ENCODE measurements at regions not wholly inside any gene's neighbourhood (a gene's known extent, or its start where the extent isn't known, plus 50 kb on each side); places are given as distances from the start of the nearest gene placed in this dataset.

DNA sequence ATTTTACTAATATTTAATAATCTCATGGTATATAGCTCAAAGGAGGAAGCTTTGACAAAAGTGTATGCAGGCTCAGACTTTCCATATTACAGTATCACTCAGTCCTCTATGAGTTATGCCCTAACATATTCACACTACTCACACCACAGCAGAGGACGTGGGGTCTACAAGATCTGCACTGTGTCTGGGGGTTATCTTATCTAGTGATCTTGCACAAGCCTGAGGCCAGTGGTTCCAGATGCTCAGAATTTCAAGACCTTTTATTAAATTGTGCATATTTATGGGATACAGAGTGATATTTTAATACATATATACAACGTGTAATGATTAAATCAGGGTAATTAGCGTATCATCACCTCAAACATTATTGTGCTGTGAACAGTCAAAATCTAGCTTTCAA lies 933.1 kb downstream of the SQOR start:
- no peak for TF ChIP-seq CTCF (conservative IDR thresholded peaks at IDR 0.05; ENCODE audit: low read length)
- no peak overlapping the region for H3K4me3 ChIP-seq (ENCODE audit: low read length)
- no peak for DNase-seq (ENCODE audit: low read depth)

GRCh38 chr15:46569781-46570180 lies 935.0 kb downstream of the SQOR start:
- no peak for TF ChIP-seq CTCF (conservative IDR thresholded peaks at IDR 0.05; ENCODE audit: low read length)
- no peak overlapping the region for H3K4me3 ChIP-seq (ENCODE audit: low read length)
- DNase-seq (ENCODE audit: low read depth): no peak

DNA sequence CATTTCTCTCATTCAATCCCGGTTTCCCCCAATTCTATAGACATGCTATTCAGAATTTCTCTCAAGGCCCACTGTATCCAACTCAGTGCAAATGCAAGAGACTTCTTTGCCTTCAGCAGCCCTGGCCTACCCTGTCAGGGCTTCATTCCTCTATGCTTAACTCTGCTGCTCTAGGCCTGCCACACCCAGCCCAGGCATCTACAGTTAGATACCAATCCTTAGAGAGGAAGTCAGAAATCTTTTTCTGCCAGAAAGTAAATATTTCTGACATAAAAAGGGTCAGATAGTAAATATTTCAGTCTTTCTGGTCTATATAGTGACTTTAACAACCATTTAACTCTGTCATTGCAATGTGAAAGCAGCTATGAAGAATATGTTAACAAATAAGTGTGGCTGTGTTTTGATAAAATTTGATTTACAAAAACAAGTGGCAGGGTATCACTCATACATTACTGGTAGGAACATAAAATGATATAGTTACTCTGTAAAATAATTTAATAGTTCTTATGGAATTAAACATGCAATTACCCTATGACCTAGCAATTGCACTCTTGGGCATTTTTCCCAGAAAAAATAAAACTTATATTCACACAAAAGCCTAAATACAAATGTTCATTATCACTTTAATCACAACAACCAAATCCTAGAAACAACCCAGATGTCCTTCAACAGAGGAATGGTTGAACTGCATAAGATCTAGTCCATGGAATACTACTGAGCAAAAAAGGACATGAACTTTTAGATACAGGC lies 942.0 kb downstream of the SQOR start:
- TF ChIP-seq CTCF (conservative IDR thresholded peaks at IDR 0.05; ENCODE audit: low read length): no peak
- H3K4me3 ChIP-seq (ENCODE audit: low read length): no peak overlapping the region
- peak; percentile 12 for DNase-seq (ENCODE audit: low read depth)

DNA sequence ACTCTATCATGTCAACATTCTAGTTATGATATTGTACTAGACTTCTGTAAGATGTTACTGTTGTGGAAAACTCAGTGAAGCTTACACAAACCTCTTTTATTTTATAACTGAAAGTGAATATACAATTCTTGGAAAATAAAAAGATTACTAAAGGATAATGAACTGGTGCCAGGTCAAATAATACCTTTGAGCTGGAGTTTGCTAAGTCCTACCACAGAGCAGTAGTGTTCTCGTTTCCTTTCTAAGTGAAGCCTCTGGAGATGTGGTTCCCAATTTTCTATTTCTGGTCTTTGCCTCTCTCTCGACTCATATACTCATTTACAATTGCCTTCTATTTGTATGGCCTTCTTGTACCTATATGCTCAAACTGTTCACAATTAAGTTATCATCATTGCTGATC lies 942.9 kb downstream of the SQOR start:
- no peak overlapping the region for H3K4me3 ChIP-seq (ENCODE audit: low read length)
- DNase-seq (ENCODE audit: low read depth): no peak
- no peak for TF ChIP-seq CTCF (conservative IDR thresholded peaks at IDR 0.05; ENCODE audit: low read length)

GRCh38 chr15:46580487-46580886 lies 945.7 kb downstream of the SQOR start:
- no peak overlapping the region for H3K4me3 ChIP-seq (ENCODE audit: low read length)
- no peak for TF ChIP-seq CTCF (conservative IDR thresholded peaks at IDR 0.05; ENCODE audit: low read length)
- DNase-seq (ENCODE audit: low read depth): no peak

- no peak for TF ChIP-seq CTCF (conservative IDR thresholded peaks at IDR 0.05; ENCODE audit: low read length)
- no peak for DNase-seq (ENCODE audit: low read depth)
- H3K4me3 ChIP-seq (ENCODE audit: low read length): no peak overlapping the region
These were observed 946.1 kb downstream of the SQOR start for GRCh38 chr15:46580924-46581323.

- DNase-seq (ENCODE audit: low read depth): no peak
- no peak for TF ChIP-seq CTCF (conservative IDR thresholded peaks at IDR 0.05; ENCODE audit: low read length)
- H3K4me3 ChIP-seq (ENCODE audit: low read length): no peak overlapping the region
These were observed 954.3 kb downstream of the SQOR start for GRCh38 chr15:46589088-46589487.
